Inferior parietal cortex (tissue), 1 donor: ENCODE measurements at regions not wholly inside any gene's neighbourhood (a gene's known extent, or its start where the extent isn't known, plus 50 kb on each side); places are given as distances from the start of the nearest gene placed in this dataset.
"Not testable (repeated sequence)": the region's sequence is repeated elsewhere in the genome, so short reads cannot be mapped to it uniquely, and the experiment has no call there.

Experiments
- DNase-seq: peaks from one replicate; pipeline ENCODE4 v3.0.0-alpha.2; 2016; ENCODE audit errors: extremely low spot score

DNA sequence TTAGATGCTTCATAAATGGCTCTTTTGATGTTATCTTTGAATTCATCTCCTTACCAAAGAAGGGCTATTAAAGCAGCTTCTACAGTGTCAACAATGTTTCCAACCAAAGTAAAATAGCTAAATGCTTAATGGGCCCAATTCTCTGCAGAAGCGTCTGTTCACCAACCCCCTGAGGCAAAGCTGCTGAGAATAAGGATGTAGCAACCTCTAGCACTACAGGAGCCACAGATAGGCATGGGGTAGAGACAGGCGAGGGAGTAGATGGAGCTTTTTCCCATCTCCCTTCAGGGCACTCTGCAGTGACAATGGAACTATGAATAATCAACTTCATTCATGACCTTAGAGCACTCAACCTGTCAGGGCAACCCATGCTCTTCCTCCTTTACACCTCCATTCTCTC, 134.1 kb downstream of the FZD1 start:
- DNase-seq, result no peak

DNA sequence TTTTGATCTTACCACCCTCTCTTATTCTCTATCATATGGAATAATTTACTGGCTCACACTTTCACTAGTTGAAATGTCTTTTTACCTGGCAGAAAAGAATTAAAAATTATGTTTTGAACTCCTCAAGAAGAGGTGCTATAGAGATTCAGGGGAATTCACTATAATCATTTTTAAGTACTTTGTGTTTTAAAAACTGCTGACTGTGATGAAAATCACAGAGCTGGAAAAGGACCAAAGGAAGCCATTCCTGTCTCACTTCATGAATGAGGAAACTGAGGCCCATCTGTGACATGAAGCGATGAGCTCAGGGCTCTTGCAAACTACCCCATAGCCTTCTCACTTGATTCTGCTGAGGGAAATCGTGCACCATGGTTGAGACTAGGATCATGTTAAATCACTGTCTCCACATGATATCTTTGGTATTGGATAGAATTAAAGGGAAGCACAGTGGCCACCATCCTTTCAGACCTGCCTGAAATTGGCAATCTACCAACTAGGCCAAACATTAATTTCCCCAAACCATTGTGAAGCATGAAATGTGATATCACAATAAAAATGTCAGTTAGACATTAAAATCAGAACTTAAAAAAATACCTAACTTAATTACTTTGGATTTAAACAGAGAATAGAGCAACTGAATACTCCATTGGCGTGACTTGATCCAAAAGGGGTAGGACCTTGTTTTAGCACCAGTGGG, 141.0 kb downstream of the FZD1 start:
- no peak for DNase-seq

DNA sequence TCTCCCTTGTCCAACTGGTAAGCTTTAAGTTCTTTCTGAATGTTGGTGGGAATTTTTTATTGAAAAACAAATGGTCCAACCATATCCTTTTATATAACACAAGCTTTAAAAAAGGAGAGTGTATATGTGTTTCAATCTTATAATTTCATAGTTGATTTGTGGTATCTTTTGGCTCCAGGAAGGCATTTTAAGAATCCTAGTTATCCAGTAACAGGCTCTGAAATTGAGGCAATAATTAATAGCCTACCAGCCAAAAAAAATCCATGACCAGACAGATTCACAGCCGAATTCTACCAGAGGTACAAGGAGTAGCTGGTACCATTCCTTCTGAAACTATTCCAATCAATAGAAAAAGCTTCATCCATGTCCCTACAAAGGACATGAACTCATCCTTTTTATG, 141.6 kb downstream of the FZD1 start:
- not testable (repeated sequence) for DNase-seq

DNA sequence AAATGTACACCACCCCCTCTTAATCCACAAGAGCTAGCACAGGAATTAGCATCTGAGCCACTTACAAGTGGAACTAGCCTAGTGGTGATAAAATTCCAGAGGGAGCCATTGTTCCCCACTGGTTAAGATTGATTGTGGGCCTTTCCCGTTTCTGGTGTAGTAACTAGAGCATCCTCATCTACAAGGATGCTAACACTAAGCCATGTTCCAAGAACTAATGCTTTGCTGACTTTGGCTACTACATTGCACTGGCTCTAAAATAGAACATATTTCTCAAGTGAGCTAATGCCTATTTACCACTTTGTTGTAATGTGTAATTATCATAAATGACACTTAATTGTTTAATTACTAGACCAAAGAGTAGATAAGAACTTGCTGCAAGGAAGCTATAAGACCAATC, 143.7 kb downstream of the FZD1 start:
- no peak for DNase-seq

DNA sequence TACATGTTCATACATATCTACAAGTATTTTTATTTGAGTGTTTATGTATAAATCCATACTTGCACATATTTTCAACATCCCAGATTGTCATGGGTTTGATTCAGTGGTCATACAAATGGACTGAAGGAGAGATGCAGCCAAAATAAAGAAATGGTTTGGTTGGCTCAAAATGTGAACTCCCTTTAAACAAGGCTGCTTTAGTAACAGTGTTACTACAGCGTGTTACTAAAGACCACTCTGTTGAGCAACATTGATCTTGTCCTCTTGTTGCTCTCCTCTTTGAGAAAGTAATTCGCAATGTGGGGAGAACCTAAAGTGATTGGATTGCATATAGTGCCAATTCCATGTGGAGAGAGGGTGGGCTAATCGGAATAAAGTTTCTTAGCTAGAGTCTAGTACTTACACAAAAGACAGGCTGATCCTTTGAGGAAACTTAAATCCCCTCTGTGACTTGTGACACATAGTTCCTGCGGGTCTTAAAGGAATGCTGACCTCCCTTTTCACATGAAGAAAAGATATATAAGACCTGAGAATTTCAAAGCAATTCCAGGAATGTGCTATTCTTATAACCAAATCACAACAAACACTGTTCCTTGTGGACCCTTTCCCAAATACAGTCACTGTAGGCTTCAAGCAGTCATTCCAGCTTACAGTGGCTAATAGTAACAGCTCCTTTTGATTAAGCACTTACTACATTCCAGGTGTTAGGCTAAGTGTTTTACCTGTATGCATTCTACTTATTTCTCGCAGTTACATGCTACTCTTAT, 144.3 kb downstream of the FZD1 start:
- no peak for DNase-seq

DNA sequence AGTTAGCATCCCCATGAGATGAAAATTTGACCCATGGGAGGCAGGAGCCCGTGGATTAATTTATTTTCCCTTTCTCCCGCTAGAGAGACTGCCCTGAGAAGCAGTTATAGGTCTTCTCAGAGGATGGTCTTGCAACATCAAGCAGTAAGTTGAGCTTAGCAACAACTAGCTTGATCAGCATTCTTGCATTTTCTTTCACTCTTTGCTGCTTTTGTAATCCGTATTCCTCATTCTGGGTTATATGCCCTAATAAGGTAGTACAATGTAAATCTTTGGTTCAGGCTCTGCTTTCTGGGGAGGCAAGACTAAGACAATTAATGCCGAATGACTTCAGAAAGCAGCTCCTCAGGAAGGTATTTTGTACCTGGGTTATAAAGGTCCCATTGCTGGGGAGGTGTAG, 146.8 kb downstream of the FZD1 start:
- no peak for DNase-seq

DNA sequence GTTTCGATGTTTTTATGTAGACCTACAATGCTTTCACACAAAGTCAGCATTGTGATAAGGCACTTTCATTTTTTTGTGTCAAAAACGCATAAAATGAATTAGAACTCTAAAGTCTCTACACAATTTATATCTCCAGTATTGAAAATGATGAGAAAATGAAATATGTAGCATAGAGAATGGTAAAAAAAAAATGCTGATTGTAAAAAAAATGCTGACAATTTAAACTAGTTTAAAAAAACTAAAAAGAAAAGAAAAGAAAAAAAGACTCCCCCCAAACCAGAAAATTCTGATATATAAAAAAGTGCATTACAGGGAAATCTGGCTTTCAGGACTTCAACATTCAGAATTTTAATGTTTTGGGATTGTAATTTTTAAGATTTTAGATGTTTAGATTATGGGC, 148.1 kb downstream of the FZD1 start:
- no peak for DNase-seq

DNA sequence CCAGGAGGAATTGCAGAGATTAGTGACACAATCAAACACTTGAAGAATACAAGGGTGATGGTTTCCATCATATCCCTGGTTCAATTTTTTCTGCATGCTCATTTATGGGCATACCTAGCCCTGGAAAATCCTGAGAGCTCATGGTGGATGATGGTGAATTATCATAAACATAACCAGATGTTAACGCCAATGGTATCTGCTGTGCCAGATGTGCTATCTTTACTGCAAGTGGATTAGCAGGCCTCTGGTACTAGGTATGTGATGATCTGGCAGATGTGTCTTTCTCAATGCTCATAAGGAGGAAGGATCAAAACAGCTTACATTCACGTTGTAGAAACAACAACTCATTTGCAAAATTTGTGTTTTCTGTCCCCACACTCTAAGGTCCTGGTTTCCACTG, 150.5 kb downstream of the FZD1 start:
- DNase-seq, result no peak

DNA sequence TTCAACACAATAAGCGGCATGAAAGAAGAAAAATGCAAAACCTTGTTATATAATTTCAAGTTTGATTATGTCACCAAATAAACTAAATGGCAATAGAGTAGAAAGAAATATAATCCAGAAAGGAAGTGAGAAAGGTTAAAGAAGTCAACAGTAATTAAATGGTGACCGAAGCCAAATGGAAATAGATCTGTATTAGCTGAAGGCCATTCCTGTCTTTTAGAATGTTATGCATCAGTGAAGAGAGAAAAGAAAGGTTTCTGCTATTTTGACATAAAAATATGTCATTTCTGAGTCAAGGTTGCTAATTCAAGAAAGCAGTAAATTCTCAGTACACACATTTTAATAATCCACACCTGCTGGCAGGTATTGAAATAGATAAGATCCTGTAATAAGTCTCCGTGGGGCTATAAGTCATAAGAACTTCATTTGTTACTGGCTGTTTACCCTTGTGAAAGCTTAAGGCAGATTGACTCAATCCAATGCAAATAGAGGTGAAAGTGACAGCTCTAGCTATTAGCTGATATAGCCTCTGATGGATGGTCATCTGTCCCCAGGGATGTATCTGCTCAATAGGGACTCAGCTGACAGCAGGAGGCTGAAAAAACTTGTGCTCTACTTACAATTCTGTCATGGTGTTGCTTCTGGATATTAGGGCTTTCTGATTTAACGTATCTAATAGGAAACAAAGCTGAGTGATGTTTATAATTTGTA, 152.1 kb downstream of the FZD1 start:
- DNase-seq, result no peak

DNA sequence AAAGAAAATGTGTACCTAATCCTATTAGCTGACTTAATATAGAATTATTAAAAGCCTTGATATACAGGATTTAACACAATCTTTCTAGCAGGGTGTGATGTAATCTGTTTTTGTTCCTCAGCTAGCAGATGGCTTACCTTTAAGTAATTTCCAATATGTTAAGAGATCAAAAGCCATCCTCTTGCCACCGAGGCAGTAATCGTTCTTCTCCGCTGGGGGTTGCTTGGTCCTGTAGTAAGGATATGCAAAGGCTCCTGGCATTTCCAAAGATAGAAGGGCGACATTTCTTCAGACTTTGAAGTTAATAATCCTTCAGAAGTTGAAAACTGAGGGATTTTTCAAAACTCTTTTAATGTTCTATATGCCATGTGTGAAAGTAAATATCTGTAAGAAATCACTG, 156.4 kb downstream of the FZD1 start:
- no peak for DNase-seq

DNA sequence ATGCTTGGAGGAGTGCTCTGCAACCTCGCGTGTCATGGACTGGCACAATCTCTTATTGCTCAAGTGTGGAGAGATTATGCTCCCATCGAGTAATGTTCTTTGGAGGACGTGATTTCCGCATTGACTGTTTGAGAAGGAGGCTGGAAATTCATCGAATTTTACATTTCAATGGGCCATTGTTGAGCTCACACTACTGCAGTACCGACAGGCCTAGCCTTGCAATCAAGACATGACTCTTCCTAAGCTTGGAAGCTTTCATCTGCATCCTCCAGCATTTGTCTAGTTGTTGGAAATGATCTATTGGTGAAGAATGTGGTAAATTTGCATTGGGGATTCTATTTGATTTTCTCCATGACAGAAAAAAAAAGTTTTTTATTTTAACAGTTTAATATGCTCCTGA, 156.8 kb downstream of the FZD1 start:
- DNase-seq, result no peak

DNA sequence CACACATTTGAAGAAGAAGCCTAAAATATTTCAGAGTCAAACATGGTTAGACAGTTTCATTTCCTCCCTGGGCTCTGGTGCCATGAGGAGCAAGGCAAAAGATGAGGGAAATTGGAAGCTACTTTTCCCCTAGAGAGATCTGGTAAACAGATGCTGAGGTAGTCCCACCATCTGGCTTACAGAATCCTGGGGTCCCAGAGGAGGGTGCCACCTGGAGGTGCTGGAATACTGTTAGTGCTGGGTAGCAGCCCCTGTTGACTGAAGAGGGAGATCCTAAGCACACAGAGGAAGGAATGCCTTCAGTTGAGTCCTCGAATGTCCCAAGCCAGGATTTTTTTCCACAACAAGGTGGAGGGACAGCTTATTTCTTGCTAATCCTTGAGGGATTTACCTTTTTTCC, 160.1 kb downstream of the FZD1 start:
- DNase-seq, result no peak

DNA sequence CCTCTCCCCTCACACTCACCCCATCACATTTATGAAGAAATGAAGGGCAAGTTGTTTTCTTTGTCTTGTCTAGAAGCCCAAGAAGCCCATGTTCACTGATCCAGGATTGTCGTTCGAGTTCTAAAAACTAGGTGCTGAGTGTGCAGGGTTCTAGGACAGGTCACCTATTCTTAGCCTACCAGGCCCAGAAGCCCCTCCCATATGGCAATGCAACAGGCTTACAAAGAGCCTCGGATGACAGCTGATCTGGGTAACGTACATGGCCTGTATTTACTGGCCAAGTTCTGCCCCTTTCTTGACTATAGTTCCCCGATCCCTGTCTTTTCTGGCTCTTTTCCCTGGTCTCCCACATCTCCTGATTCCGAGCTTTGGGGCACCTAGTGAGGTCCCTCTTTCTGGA, 160.9 kb downstream of the FZD1 start:
- no peak for DNase-seq

DNA sequence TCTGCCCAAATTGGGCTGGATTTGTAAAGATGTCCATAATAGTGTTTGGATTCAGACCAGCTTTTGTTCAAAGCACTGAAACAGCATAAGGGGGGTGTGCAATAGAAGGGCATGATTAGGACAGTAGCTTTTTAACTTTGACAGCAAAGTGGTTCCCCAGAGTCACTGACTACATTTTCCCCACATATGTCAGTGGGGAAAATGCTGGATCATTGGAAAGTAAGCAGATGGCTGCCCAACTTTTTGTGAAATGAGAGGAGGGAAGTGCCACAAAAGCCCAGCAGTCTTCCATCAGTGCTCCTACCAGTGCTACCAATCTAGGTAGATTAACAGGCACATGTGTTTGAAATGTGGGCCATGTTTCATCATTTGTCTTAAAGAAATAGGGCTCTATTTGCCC, 162.8 kb downstream of the FZD1 start:
- no peak for DNase-seq

DNA sequence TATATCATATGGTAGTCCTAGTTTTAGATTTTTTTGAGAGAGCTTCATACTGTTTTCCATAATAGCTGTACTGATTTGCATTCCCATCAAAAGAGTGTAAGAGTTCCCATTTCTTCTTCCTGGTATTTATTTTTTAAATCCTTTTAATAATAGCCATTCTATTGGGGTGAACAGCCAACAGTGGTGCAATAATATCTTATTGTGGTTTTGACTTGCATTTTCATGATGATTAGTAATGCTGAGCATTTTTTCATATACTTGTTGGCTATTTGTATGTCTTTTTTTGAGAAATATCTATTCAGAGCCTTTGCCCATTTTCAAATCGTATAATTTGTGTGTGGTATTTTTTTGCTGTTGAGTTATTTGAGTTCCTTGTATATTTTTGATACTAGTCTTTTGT, 167.4 kb downstream of the FZD1 start:
- DNase-seq, result no peak

DNA sequence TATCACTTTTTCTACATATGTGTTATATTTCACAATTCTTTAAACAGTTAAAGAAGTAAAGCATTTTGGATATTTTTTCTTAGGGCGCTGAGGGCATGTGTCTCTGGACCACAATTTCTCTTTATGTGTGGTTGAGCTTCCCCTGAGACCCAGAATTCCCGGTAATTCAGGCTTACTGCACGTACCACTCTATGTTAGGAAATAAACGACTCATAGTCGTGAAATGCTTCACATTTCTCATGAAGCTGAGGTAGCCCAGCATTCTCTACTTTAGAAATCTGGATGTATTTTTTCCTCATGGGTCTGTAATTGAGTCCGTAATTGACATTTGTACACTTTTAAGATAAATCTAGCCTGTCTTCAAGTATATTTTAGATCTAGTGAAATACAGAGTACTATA, 170.6 kb downstream of the FZD1 start:
- no peak for DNase-seq

DNA sequence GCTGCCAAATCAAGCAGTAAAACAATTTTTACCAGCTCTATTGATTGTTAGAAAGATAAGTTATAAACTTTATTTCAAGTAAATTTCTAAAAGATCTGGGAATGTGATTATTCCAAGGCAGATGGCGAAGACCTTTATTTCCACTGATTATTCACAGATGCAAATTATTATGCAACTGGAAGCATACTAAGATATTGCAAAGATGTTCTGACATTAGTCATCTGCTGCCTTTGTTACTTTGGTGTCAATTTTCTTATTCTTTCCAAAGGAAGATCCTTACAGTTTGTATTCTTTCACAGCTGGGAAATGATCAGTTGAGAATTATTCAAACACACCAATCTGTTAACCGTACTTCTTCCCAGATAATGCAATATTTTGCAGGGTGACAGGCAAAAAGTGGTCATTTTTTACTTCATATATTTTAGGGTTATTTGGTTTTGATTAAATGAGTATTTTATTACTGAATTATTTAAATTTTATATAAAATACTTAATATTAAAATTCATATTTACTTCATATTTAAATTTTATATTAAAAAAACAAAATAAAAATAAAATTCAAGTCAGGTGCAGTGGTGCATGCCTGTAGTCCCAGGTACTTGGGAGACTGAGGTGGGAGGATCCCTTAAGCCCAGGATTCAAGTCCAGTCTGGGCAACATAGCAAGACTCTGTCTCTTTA, 171.3 kb downstream of the FZD1 start:
- DNase-seq, result no peak

DNA sequence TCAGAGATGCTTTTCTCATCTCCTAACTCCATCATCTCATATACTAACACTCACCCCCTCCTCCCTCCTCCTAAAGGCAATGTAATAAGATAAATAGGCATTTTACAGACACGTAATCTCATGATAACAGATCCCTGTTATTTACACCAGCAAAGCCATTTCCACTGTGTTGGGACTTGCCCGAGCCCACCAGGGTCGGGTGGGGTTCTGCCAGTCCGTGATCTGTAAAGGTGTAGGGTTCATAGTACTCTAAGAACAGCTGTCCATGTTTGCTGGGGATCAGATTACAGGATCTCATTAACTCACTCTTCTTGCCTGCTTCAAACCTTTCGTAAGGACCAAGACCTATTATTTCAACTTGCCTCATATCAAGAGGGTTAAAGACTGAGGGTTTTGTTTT, 172.4 kb downstream of the FZD1 start:
- DNase-seq, result no peak

DNA sequence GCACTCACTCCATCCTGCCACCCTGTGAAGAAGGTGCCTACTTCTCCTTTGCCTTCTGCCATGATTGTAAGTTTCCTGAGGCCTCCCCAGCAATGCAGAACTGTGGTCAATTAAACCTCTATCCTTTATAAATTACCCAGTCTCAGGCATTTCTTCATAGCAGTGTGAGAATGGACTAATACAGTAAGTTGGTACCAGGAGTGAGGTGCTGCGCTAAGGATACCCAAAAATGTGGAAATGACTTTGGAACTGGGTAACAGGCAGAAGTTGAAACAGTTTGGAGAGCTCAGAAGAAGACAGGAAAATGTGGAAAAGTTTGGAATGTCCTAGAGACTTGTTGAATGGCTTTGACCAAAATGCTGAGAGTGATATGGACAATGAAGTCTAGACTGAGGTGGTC, 176.0 kb downstream of the FZD1 start:
- not testable (repeated sequence) for DNase-seq

DNA sequence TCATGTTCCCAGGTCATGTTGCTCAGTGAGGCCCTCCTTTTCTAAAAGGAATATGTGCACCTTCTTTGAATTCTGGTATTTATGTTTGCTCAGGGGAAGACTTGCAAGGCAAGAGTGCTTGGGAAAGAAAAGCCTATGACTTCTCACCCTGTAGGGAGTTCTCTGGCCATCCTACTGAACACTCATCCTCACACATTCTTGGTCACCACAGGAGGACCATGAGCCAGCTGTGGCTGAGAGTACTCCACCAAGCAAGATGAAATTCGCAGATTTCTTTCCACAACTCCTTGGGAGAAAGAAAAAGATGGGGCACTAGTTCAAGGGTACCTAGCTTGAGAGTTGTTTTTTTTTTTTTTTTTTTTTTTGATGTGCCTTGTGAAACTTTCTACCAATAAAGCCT, 179.6 kb downstream of the FZD1 start:
- no peak for DNase-seq

DNA sequence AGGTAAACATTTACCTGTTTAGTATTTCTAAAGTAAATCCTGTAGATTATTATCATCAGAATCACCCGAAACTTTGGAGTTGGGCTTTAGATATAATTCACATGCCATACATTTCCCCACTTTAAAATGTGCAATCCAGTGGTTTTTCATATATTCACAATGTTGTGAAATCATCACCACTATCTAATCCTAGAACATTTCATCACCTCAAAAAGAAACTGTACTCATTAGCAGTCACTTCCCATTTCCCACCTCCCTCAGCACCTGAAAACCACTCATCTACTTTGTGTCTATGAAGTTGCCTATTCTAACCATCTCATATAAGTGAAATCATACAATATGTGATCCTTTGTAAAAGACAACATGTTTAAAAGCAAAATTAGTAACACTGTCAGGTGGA, 182.6 kb downstream of the FZD1 start:
- DNase-seq, result no peak

DNA sequence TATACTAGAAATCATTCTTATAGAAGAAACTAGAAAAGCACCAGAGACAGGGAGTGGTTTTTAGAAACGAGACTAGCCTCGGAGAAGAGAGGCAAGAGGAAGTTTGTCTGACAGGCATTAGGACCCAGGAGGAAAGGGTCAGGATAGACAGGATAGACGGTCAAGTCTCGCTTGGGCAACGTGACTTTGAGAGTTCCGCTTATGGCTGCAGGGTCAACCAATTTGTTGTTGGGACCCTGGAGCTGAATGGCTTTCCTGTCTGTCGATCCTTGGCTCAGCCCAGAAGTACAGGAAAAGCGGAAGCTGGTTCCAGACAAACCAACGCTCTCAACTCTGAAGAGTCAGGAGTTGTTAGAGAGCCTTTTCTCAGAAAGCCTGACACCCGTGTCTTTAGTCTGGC, 191.2 kb downstream of the FZD1 start:
- DNase-seq, result no peak

DNA sequence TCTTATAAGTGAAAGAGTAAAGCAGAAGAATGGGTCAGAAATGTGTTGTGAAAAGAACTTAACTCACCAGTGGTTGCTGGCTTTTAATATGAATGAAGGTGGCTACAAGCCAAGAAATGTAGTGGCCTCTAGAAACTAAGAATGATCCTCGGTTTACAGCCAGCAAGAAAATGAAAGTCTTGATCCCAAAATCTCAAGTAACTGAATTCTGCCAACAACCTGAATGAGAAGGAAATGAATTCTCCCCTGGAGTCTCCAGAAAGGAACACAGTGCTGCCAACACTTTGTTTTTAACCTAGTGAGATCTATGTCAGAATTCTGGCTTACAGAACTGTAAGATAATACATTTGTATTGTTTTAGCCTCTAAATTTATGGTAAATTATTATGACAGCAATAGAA, 193.0 kb downstream of the FZD1 start:
- no peak for DNase-seq
